Activated CD8-positive, alpha-beta memory T cell treated with anti-CD3 and anti-CD28 coated beads, Interleukin-2, amount 10 ng/mL, durations not matched to agents 7 days and 5 days (primary cell): ENCODE measurements at regions not wholly inside any gene's neighbourhood (a gene's known extent, or its start where the extent isn't known, plus 50 kb on each side); places are given as distances from the start of the nearest gene placed in this dataset.
"Not testable (repeated sequence)": the region's sequence is repeated elsewhere in the genome, so short reads cannot be mapped to it uniquely, and the experiment has no call there.

Experiments used
- ATAC-seq: fragments of 150-1000 bp; cut with Tn5 transposase; one replicate; pipeline ENCODE4 v1.10.0; 2021; ENCODE audit warnings: moderate library complexity
- CTCF ChIA-PET: fragments of 350-600 bp; sonication (Branson Sonifier 250); formaldehyde crosslinking; loops from one replicate; lab custom pipeline; 2021; ENCODE audit warnings: antibody characterized with exemption; lab: Charles Lee
- DNase-seq: peaks from one replicate; pipeline ENCODE4 v3.0.0-alpha.2; 2020
- H3K27ac Mint-ChIP-seq: one replicate; pipeline ENCODE4 v1.8.0; 2021; ENCODE audit warnings: mild to moderate bottlenecking, mixed read lengths
- H3K27me3 Mint-ChIP-seq: one replicate; pipeline ENCODE4 v1.8.0; 2021; ENCODE audit warnings: mixed read lengths
- H3K36me3 Mint-ChIP-seq: one replicate; pipeline ENCODE4 v1.8.0; 2021; ENCODE audit warnings: mild to moderate bottlenecking, mixed read lengths
- H3K4me1 Mint-ChIP-seq: one replicate; pipeline ENCODE4 v1.8.0; 2021; ENCODE audit warnings: mixed read lengths
- H3K4me3 Mint-ChIP-seq: one replicate; pipeline ENCODE4 v1.8.0; 2021; ENCODE audit warnings: mild to moderate bottlenecking, moderate library complexity, mixed read lengths
- H3K9me3 Mint-ChIP-seq: one replicate; pipeline ENCODE4 v1.8.0; 2022; ENCODE audit warnings: low read depth, mixed read lengths

GRCh38 chr2:144996225-144996795, 476.4 kb upstream of the ZEB2 start:
- H3K9me3 Mint-ChIP-seq, result no peaks in the 10 kb centered on the region
- CTCF ChIA-PET, result no interaction called here
- no peaks in the 10 kb centered on the region for H3K4me1 Mint-ChIP-seq
- H3K27me3 Mint-ChIP-seq, result peaks cover 5% of the 10 kb centered on the region
- no peak overlapping the region for H3K27ac Mint-ChIP-seq
- ATAC-seq, result no peak
- no peak overlapping the region for H3K4me3 Mint-ChIP-seq
- H3K36me3 Mint-ChIP-seq, result no peaks in the 10 kb centered on the region
- no peak for DNase-seq

DNA sequence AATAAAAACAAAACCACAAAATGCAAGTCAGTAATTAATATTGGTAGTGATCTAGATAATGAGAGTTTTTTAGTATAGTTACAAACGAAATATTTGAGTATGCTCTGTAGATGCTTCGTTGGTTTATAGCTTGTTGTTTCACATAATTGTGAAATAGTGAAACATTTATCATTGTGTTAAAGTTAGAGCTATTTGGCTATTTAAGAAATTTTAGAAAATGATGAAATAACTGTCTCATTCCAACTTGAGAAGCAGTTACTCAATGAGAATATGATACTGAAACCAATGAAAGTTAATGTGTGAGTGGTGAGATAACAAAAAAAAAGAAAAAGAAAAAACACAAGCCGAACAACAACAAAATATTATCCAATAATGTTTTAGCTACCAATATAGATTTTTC, 475.6 kb upstream of the ZEB2 start:
- Mint-ChIP-seq H3K4me3 (no peak overlapping the region), H3K27ac (no peak overlapping the region), H3K4me1 (no peaks in the 10 kb centered on the region), H3K9me3 (no peaks in the 10 kb centered on the region), H3K36me3 (no peaks in the 10 kb centered on the region), H3K27me3 (peaks cover 8% of the 10 kb centered on the region)
- CTCF ChIA-PET, result no interaction called here
- ATAC-seq, result no peak
- no peak for DNase-seq

- H3K27me3 Mint-ChIP-seq, result peaks cover 12% of the 10 kb centered on the region
- no peak overlapping the region for H3K27ac Mint-ChIP-seq
- ATAC-seq (no peak), DNase-seq (no peak)
- no peaks in the 10 kb centered on the region for H3K9me3 Mint-ChIP-seq
- H3K4me1 Mint-ChIP-seq, result no peaks in the 10 kb centered on the region
- CTCF ChIA-PET, result no interaction called here
- H3K36me3 Mint-ChIP-seq, result no peaks in the 10 kb centered on the region
- H3K4me3 Mint-ChIP-seq, result no peak overlapping the region
Measured at GRCh38 chr2:144990661-144991060, 470.7 kb upstream of the ZEB2 start.

DNA sequence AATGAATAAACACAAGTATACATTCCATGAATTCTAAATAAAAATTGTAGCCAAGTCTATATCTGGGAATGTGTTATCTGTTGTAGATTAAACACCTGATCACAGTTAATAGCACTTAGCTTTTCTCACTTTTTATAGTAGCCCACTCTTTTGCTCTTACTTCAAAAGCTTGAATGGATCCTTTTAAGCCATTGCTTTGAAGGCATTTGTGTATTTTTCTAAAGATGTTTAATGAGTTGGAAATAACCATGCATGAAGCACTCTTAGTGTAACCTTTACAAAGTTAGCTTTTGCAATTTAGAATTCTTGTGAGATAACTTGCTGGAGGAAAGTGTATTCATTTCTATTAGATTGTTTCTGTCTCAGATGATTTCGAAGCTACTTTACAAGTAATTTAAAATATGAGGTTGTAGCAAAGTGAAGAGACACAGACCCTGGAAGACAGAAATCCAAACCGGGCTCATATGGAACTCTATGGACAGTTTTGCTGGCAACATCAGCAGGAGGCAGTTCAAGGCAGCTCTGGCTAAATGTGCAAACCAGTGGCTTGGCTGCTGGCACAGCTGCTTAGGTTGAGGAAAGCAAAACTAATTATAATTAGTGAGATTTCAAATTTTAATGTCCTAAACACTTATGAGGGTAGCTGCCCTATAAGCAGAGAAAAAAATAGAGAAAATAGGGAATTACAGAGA, 469.8 kb upstream of the ZEB2 start:
- H3K4me3 Mint-ChIP-seq, result no peak overlapping the region
- H3K27ac Mint-ChIP-seq, result no peak overlapping the region

GRCh38 chr2:144988591-144988990, 468.7 kb upstream of the ZEB2 start:
- no peak for ATAC-seq
- H3K9me3 Mint-ChIP-seq, result no peaks in the 10 kb centered on the region

More for the DNA sequence above, 469.8 kb upstream of the ZEB2 start:
- Mint-ChIP-seq H3K4me1 (no peaks in the 10 kb centered on the region), H3K36me3 (no peaks in the 10 kb centered on the region), H3K27me3 (peaks cover 15% of the 10 kb centered on the region), H3K9me3 (no peaks in the 10 kb centered on the region)
- DNase-seq (no peak), ATAC-seq (no peak)
- CTCF ChIA-PET, result no interaction called here

GRCh38 chr2:144986691-144987090, 466.8 kb upstream of the ZEB2 start:
- no peaks in the 10 kb centered on the region for H3K4me1 Mint-ChIP-seq
- no peak overlapping the region for H3K4me3 Mint-ChIP-seq
- H3K27ac Mint-ChIP-seq, result no peak overlapping the region
- H3K9me3 Mint-ChIP-seq, result no peaks in the 10 kb centered on the region
- ATAC-seq, result no peak
- no peaks in the 10 kb centered on the region for H3K36me3 Mint-ChIP-seq
- DNase-seq, result no peak
- CTCF ChIA-PET, result no interaction called here
- peaks cover 10% of the 10 kb centered on the region for H3K27me3 Mint-ChIP-seq

More at GRCh38 chr2:144988591-144988990, 468.7 kb upstream of the ZEB2 start:
- Mint-ChIP-seq H3K36me3 (no peaks in the 10 kb centered on the region), H3K27ac (no peak overlapping the region), H3K4me3 (no peak overlapping the region), H3K4me1 (no peaks in the 10 kb centered on the region), H3K27me3 (peaks cover 10% of the 10 kb centered on the region)
- CTCF ChIA-PET, result no interaction called here
- no peak for DNase-seq

- no peaks in the 10 kb centered on the region for H3K36me3 Mint-ChIP-seq
- CTCF ChIA-PET, result no interaction called here
- DNase-seq, result no peak
- H3K9me3 Mint-ChIP-seq, result no peaks in the 10 kb centered on the region
- H3K4me3 Mint-ChIP-seq, result no peak overlapping the region
- no peak for ATAC-seq
- peaks cover 7% of the 10 kb centered on the region for H3K27me3 Mint-ChIP-seq
- no peak overlapping the region for H3K27ac Mint-ChIP-seq
- no peaks in the 10 kb centered on the region for H3K4me1 Mint-ChIP-seq
Measured at GRCh38 chr2:144984038-144984437, 464.1 kb upstream of the ZEB2 start.

GRCh38 chr2:144983107-144983506, 463.2 kb upstream of the ZEB2 start:
- Mint-ChIP-seq H3K4me3 (no peak overlapping the region), H3K4me1 (no peaks in the 10 kb centered on the region), H3K27me3 (peaks cover 7% of the 10 kb centered on the region), H3K9me3 (no peaks in the 10 kb centered on the region), H3K27ac (no peak overlapping the region), H3K36me3 (no peaks in the 10 kb centered on the region)
- DNase-seq, result no peak
- CTCF ChIA-PET, result no interaction called here
- ATAC-seq, result no peak

DNA sequence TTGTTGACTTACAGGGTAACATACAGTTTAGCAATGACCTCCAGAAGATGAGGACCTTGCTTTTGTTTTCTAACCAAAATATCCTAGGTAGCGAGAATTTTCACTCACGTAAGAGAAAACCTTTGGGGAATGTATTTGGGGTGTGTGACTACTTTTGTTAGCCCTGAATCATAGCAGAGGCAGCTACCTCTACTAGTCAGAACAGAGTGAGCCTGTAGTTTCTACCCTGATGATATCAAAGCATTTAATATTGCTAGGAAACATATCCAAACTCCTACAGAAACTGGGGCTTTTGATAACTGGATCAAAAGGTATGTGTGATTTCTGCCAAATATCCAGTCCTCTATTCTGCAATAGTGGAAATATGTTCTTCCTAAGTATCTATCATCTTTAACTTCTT, 462.6 kb upstream of the ZEB2 start:
- H3K27me3 Mint-ChIP-seq, result peaks cover 7% of the 10 kb centered on the region
- ATAC-seq (no peak), DNase-seq (no peak)
- no peak overlapping the region for H3K27ac Mint-ChIP-seq
- H3K4me3 Mint-ChIP-seq, result no peak overlapping the region
- H3K36me3 Mint-ChIP-seq, result no peaks in the 10 kb centered on the region
- CTCF ChIA-PET, result no interaction called here
- no peaks in the 10 kb centered on the region for H3K9me3 Mint-ChIP-seq
- H3K4me1 Mint-ChIP-seq, result no peaks in the 10 kb centered on the region

- Mint-ChIP-seq H3K9me3 (no peaks in the 10 kb centered on the region), H3K4me1 (no peaks in the 10 kb centered on the region), H3K27me3 (peaks cover 4% of the 10 kb centered on the region), H3K27ac (no peak overlapping the region), H3K4me3 (no peak overlapping the region), H3K36me3 (no peaks in the 10 kb centered on the region)
- ATAC-seq (no peak), DNase-seq (no peak)
- CTCF ChIA-PET, result no interaction called here
Measured at GRCh38 chr2:144975881-144976280, 456.0 kb upstream of the ZEB2 start.

GRCh38 chr2:144972676-144973075, 452.8 kb upstream of the ZEB2 start:
- ATAC-seq, result no peak
- CTCF ChIA-PET, result no interaction called here
- H3K27me3 Mint-ChIP-seq, result peaks cover 7% of the 10 kb centered on the region
- no peaks in the 10 kb centered on the region for H3K36me3 Mint-ChIP-seq
- no peak overlapping the region for H3K4me3 Mint-ChIP-seq
- no peak overlapping the region for H3K27ac Mint-ChIP-seq
- peaks cover 5% of the 10 kb centered on the region for H3K9me3 Mint-ChIP-seq
- DNase-seq, result no peak
- H3K4me1 Mint-ChIP-seq, result no peaks in the 10 kb centered on the region

- no peaks in the 10 kb centered on the region for H3K4me1 Mint-ChIP-seq
- no peak for DNase-seq
- no peaks in the 10 kb centered on the region for H3K36me3 Mint-ChIP-seq
- CTCF ChIA-PET, result no interaction called here
- no peak overlapping the region for H3K27ac Mint-ChIP-seq
- no peak for ATAC-seq
- no peak overlapping the region for H3K4me3 Mint-ChIP-seq
- peaks cover 7% of the 10 kb centered on the region for H3K27me3 Mint-ChIP-seq
- peaks cover 5% of the 10 kb centered on the region for H3K9me3 Mint-ChIP-seq
Measured at GRCh38 chr2:144971786-144972335, 451.9 kb upstream of the ZEB2 start.

GRCh38 chr2:144970410-144970809, 450.5 kb upstream of the ZEB2 start:
- DNase-seq, H3K4me3 Mint-ChIP-seq, H3K4me1 Mint-ChIP-seq, H3K36me3 Mint-ChIP-seq, H3K9me3 Mint-ChIP-seq, H3K27ac Mint-ChIP-seq, CTCF ChIA-PET, ATAC-seq, H3K27me3 Mint-ChIP-seq: not testable (repeated sequence)

DNA sequence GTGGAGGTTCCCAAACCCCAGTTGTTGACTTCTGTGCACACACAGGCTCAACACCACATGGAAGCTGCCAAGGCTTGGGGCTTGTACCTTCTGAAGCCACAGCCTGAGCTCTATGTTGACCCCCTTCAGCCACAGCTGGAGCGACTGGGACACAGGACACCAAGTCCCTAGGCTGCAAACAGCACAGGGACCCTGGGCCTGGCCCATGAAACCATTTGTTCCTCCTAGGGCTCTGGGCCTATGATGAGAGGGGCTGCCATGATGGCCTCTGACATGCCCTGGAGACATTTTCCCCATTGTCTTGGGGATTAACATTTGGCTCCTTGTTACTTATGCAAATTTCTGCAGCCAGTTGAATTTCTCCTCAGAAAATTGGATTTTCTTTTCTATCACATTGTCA, 449.6 kb upstream of the ZEB2 start:
- peaks cover 13% of the 10 kb centered on the region for H3K9me3 Mint-ChIP-seq
- H3K4me1 Mint-ChIP-seq, DNase-seq, H3K27me3 Mint-ChIP-seq, H3K27ac Mint-ChIP-seq, H3K4me3 Mint-ChIP-seq, CTCF ChIA-PET, ATAC-seq, H3K36me3 Mint-ChIP-seq: not testable (repeated sequence)
